ENCODE measurements at regions not wholly inside any gene's neighbourhood (a gene's known extent, or its start where the extent isn't known, plus 50 kb on each side); places are given as distances from the start of the nearest gene placed in this dataset.

- no peak for TF ChIP-seq CTCF (IDR thresholded peaks at IDR 0.05; ENCODE audit: low read depth, low read length)
- in situ Hi-C loops (cut with HindIII; ENCODE audit: low sequenced_read_pairs) = no loop called here
- H3K4me3 ChIP-seq (ENCODE audit: low read depth, low read length) = no peak overlapping the region
- no peak for DNase-seq (ENCODE audit: low read depth, low spot score)
These were observed 144.0 kb upstream of the IRX3 start for GRCh38 chr16:54430491-54431030.

GRCh38 chr16:54429029-54429428 is 142.4 kb upstream of the IRX3 start:
- TF ChIP-seq CTCF (IDR thresholded peaks at IDR 0.05; ENCODE audit: low read depth, low read length) = no peak
- in situ Hi-C loops (cut with HindIII; ENCODE audit: low sequenced_read_pairs) = no loop called here
- DNase-seq (ENCODE audit: low read depth, low spot score) = no peak
- no peak overlapping the region for H3K4me3 ChIP-seq (ENCODE audit: low read depth, low read length)

- no peak overlapping the region for H3K4me3 ChIP-seq (ENCODE audit: low read depth, low read length)
- in situ Hi-C loops (cut with HindIII; ENCODE audit: low sequenced_read_pairs) = no loop called here
- DNase-seq (ENCODE audit: low read depth, low spot score) = no peak
- TF ChIP-seq CTCF (IDR thresholded peaks at IDR 0.05; ENCODE audit: low read depth, low read length) = no peak
These were observed 139.9 kb upstream of the IRX3 start for GRCh38 chr16:54426553-54426849.

GRCh38 chr16:54425681-54426552 is 139.3 kb upstream of the IRX3 start:
- in situ Hi-C loops (cut with HindIII; ENCODE audit: low sequenced_read_pairs) = no loop called here
- DNase-seq (ENCODE audit: low read depth, low spot score) = no peak

GRCh38 chr16:54425068-54425467 is 138.5 kb upstream of the IRX3 start:
- H3K4me3 ChIP-seq (ENCODE audit: low read depth, low read length) = no peak overlapping the region
- in situ Hi-C loops (cut with HindIII; ENCODE audit: low sequenced_read_pairs) = no loop called here
- TF ChIP-seq CTCF (IDR thresholded peaks at IDR 0.05; ENCODE audit: low read depth, low read length) = no peak
- no peak for DNase-seq (ENCODE audit: low read depth, low spot score)

More at GRCh38 chr16:54425681-54426552, 139.3 kb upstream of the IRX3 start:
- TF ChIP-seq CTCF (IDR thresholded peaks at IDR 0.05; ENCODE audit: low read depth, low read length) = no peak
- no peak overlapping the region for H3K4me3 ChIP-seq (ENCODE audit: low read depth, low read length)

GRCh38 chr16:54424043-54424451 is 137.5 kb upstream of the IRX3 start:
- in situ Hi-C loops (cut with HindIII; ENCODE audit: low sequenced_read_pairs) = no loop called here
- no peak overlapping the region for H3K4me3 ChIP-seq (ENCODE audit: low read depth, low read length)
- DNase-seq (ENCODE audit: low read depth, low spot score) = no peak
- TF ChIP-seq CTCF (IDR thresholded peaks at IDR 0.05; ENCODE audit: low read depth, low read length) = no peak

Measured in astrocyte of the spinal cord (primary cell).